ENCODE measurements at regions not wholly inside any gene's neighbourhood (a gene's known extent, or its start where the extent isn't known, plus 50 kb on each side); places are given as distances from the start of the nearest gene placed in this dataset.
"Not testable (repeated sequence)": the region's sequence is repeated elsewhere in the genome, so short reads cannot be mapped to it uniquely, and the experiment has no call there.

DNA sequence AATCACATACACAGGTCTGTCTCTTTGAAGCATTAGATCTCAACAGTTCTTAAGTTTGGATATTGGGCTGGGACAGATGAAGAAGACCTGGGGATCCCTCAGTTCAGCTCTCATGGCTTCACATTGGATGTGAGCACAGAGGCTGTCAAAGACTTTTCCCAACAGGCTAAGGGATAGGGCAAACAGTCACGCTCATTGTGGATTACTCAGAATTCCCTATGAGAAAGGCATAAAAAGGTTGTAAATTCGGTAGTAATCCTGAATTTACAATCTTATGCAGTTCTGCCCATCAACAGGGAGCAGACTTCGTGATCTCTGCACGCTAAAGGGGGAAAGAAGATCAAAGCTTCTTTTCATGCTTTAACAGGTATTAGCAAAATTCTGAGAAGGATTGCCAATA, 448.4 kb downstream of the DAD1 start:
- no peak for DNase-seq (ENCODE audit: low read depth in 2 of 3, low spot score in 2 of 3)

DNA sequence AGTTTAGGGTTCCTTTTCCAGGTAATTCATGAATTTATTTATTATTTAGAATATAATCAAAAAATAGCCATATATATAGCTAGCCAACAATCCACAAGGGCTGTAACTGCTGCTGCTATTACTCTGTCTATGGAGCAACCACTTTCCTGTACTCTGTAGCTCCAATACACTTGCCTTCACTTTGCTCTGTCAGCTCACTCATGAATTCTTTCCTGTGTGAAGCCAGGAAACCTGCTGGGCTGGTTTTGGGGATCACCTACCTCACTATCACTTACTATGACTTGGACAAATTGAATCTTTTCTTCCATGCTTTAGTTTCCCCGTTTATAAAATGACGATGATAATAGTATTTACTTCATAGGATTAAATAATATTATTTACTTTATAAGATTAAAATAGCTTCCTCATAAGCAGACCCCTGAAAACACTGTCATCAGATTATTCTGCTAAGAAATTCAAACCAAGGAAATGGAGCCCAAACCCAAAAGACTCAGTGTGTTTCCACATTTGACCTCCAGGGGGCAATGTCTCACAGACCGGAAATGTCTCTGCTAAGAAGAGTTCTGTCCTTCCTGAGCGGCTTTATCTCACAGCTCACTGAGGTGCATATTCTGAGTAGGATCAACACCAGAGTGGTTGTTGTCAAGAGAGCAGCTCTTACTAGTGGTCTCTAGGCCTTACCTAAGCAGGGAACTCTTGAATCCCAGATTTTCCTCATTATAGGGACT, 457.1 kb downstream of the DAD1 start:
- DNase-seq (ENCODE audit: low read depth in 2 of 3, low spot score in 2 of 3), result peak in 1 of 3 donors; percentile 19

DNA sequence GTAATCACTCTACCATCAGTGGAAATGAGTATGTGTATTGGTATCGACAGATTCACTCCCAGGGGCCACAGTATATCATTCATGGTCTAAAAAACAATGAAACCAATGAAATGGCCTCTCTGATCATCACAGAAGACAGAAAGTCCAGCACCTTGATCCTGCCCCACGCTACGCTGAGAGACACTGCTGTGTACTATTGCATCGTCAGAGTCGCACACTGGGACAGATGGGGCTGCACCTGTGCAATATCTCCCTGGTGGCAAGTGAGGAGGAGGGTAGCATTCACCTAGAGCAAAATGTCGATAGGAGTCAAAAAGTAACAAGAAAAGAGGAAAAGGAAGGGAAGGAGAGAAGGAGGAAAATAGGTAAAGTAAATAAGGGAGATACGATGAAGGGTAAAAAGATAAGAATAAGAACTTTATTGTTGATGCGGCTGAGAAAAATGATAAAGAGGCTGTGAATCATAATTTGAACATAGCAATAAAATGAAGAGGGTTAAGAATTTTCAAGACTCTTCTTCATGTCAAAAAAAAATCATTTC, 450.5 kb upstream of the OR4E1 start:
- no peak for DNase-seq (ENCODE audit: low read depth in 2 of 3, low spot score in 2 of 3)

DNA sequence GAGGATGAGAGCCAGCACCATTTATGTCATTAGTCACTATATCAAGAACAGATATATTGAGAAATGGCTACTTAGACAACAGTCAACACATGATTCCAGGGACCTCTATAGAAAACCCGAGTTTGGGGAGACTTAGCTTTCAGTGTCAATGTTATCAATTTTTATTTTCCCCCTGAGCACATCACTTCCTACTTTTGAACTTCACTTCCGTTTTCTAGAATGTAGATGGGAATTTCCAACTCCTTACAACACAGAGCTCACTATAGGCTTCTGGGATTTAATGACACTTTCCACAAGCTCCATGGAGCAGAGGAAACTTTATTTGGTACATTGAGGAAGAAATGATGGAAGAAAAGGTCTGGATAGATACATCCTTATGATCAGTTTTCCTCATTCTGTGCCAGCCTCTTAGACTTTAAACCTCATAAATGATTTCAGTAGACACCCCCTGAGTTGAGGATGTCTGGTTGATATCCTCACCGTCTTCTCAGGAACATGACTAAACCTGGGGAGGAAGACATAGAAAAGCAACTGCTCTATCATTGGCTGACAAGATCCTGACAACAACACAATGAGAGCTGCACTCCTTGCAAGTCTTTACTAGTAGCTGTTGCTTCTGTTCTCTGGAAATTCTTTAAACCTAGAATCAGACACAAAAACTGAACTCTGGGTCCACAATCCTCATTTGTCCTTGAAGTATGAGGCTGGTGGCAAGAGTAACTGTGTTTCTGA, 449.4 kb upstream of the OR4E1 start:
- no peak for DNase-seq (ENCODE audit: low read depth in 2 of 3, low spot score in 2 of 3)

DNA sequence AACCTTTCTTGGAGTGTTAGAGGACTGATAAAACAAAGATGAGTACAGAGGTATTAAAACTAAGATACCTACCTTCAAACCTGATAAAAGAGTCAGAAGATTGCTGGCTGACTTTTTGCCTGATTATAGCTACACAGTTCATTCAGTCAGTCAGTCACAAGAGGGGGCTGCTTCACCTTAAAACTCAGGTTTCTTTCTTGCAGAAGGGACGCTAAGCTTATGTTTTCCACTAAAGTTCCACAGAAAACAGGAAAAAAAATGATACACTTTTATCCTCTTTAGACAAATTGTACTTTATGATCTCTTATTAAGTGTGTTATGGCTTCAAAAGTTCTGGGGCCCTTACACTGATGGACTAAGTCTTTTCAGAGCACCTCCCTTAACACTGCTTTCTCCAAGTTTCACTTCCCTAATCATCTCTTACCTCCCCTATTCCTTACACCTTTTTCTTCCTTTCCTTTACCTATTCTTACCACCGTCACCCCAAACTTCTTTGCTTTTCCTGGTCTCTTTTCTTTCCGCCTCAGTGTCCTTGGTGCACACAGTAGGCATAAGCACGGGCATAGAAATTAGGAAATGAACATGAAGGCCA, 448.7 kb upstream of the OR4E1 start:
- peak in 1 of 3 donors; percentile 52 for DNase-seq (ENCODE audit: low read depth in 2 of 3, low spot score in 2 of 3)

DNA sequence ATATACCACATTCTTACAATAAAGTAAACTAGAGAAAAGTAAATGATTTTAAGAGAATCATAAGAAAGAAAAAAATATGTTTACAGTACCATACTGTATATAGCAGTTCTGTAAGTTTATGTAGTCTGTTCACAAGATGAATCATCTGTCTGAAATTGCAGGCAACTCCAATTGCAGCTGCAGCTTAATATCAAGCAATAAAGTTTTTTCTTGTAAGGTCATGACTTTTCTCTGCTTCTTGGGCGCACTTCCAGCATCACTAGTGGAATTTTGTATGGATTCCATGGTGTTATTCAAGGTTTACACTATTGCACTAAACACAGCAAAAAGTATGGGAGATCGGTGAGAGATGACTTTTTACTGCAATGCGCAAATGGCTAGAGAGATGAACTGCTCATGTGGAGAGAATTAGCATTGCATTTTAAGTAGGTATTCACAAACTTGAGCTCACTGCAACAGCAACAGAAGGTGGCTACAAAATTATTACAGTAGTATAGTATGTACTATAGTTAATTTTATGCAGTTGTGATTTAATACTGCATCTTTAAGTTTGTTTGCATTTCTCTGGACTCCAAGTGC, 445.4 kb upstream of the OR4E1 start:
- DNase-seq (ENCODE audit: low read depth in 2 of 3, low spot score in 2 of 3), result no peak

DNA sequence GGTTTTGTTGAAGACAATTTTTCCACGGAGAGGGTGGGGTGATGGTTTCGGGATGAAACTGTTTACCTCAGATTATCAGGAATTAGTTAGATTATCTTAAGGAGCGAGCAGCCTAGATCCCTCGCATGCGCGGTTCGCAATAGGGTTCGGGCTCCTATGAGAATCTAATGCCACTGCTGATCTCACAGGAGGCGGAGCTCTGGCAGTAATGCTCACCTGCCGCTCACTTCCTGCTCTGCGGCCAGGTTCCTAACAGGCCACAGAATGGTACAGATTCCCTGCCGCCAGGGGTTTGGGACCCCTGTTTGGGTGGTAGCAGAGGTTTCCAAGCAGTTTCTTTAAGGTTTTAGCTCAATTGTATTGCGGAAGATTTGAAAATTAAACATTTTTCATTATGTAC, 439.8 kb upstream of the OR4E1 start:
- DNase-seq (ENCODE audit: low read depth in 2 of 3, low spot score in 2 of 3), result no peak

DNA sequence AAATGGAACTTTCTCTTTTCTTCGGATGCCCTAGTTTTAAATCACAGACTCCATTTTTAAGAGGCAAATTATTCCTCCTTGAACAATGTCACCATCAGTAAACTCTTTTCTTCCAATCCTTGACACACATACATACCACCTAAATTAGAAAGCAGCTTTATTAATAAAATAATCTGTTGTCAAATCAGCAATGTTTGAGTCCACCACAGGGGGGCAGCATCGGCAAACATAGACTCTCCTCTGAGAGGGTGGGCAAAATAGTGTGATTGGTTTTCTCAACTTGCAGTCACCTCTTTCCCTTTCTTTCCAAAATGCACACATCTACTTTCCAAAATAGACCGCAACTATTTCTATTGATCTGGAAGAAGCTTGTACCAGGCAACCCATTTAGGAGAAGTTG, 438.4 kb upstream of the OR4E1 start:
- DNase-seq (ENCODE audit: low read depth in 2 of 3, low spot score in 2 of 3), result peak in 1 of 3 donors; percentile 74

DNA sequence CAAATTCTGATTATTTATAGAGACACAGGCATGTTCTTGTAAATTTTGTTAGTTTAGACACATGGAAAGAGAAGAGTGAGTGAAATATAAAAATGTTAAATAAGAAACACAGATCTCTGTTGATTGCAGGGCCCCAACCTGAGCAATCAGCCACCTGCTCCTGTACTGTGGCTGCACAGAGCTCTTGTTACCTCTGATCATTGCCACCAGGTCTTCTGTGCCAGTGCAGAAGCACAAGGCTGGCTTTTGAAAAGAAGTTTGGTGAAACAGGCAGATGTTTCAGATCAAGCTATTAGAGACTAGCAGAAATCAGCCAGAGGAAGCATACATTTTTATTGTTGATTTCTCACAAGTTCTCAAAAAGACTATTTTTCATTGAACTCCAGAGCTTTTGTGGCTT, 434.1 kb upstream of the OR4E1 start:
- no peak for DNase-seq (ENCODE audit: low read depth in 2 of 3, low spot score in 2 of 3)

DNA sequence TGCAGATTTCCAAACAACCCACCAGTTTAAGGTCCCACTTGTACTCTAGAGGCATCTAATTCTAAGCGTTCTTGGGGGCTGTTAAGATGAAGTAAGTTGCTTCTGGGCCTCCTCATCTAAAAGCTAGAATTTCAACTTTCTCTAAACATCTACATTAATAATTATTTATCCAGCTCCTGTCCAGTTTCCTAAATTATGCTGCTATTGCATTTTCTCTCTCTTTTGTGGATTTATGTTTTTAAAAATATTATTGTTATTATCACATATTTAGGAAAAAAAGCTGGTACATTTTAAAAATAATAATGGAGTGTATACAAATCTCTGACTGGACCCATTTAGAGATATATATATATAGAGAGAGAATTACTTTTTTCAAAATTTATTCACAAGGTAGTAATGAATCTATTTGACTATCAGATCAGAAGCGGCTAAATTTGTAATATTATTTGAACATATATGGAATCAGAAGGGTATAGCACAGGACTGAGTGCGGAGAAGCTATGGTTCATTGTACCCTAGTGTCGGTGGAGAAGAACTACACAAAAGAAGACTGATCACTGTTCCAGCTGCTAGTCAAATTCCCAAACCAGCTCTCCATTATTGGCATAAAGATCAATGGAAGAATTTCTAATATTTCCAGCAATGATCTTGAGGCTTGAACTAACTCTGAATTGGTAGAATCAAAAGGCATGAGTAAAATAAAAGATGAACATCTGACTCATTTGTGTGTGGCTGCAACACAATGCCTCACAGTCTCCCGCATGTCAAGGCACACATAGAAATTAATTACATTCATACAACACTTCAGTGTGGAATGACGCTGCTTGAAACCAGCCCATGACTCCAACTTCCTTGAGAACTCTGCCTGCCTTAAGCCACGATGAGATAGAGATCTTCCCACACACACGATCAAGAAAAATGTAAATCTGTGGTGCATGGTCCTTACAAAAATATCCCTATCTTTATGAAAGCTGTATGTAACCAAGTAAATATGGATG, 433.4 kb upstream of the OR4E1 start:
- no peak for DNase-seq (ENCODE audit: low read depth in 2 of 3, low spot score in 2 of 3)

DNA sequence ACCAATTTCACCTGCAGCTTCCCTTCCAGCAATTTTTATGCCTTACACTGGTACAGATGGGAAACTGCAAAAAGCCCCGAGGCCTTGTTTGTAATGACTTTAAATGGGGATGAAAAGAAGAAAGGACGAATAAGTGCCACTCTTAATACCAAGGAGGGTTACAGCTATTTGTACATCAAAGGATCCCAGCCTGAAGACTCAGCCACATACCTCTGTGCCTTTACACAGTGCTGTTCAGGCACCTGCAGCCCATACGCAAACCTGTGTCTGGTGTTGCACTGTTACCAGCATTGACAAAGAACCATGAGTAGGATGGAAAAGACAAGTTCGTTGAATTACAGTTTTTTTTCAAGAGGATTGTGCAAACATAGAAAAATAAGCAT, 432.0 kb upstream of the OR4E1 start:
- no peak for DNase-seq (ENCODE audit: low read depth in 2 of 3, low spot score in 2 of 3)

DNA sequence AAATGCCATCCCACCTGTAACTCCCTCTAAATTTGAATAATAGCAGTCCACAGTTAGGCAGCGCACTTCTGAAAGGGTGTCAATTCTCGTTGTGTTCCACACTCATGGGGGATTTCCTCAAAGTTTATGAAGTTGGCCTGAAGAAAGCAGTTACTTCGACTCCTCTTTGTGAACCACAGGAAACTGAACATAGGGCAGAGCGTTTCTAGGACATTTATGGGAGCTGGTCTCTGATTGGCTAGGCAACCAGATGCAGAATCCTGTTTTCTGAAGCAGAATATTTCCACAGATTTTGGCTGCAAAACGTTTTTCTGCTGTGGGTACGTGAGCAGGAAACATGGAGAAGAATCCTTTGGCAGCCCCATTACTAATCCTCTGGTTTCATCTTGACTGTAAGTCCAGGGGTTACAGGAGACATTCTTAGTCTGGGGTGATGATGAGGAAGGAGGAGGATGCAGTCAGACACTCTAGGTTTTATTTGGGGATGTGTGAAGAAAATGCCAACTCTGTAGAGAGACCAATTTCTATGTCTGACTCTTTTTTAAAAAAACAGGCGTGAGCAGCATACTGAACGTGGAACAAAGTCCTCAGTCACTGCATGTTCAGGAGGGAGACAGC, 431.5 kb upstream of the OR4E1 start:
- DNase-seq (ENCODE audit: low read depth in 2 of 3, low spot score in 2 of 3), result no peak

DNA sequence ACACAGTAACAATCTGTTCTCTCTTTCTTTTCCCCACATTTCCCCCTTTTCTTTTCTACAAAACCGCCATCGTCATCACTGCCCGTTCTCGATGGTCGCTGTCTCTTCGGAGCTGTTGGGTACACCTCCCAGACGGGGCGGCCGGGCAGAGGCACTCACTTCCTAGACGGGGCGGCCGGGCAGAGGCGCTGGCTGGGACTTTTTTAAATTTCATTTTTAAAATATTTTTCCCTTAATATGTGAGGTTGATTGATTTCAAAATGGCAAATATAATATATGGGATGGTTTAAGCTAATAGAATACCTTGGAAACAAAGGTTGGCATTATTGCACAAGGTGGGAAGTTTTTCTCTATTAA, 427.1 kb upstream of the OR4E1 start:
- not testable (repeated sequence) for DNase-seq (ENCODE audit: low read depth in 2 of 3, low spot score in 2 of 3)

DNA sequence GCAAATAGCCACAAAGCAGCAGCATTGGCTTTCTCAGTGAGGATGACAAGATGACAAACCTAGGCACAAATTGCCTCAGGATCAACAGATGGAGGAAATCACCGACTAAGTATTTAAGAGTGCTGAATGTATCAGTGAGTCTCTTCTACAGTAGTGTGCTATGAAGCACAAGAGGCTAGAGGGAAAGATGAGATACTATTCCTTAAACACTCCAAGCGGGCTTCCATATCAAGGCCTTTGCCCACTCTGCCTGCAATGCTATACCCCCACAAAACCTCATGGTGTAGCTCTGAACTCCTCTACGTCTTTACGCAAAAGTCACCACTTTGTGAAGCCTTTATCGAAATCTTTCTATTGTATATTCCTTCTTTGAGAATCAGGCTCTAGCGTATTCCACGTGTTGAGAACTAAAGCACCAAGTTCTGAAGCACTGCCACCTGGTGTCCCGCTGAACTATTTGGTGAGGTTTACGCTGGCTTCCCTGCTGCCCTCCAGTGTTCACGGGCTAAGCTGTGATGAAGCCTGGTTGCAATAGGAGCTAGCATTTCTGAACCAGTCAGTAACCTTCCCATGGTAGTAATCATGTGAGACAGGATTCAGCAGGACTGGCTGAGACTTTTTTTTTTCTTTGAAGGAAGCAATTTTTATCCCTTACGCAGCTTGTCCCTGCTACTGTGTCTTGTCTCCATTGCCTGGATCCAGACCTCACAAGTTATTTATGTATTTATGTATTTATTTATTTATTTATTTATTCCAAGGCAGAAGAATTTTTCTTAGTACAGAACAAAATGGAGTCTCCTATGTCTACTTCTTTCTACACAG, 426.5 kb upstream of the OR4E1 start:
- peak in 2 of 3 donors; percentile 87 to 93 for DNase-seq (ENCODE audit: low read depth in 2 of 3, low spot score in 2 of 3)

DNA sequence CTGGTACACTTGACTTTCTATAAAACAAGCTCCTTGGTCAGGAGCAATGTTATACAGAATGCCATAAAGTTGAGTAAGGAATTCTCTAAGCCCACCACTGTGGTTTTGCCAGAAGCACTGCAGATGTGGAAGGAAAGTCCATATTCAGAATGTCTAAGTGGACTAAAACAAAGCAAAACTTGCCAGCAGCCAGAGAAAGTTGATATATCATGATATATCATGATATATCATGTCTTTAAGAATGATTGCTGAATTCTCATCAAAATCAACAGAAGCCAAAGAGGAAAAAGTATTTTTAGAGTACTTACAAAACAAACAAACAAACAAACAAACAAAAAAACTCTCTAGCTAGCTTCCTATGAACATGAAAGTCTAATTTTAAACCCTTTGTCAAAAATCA, 424.8 kb upstream of the OR4E1 start:
- DNase-seq (ENCODE audit: low read depth in 2 of 3, low spot score in 2 of 3), result no peak

DNA sequence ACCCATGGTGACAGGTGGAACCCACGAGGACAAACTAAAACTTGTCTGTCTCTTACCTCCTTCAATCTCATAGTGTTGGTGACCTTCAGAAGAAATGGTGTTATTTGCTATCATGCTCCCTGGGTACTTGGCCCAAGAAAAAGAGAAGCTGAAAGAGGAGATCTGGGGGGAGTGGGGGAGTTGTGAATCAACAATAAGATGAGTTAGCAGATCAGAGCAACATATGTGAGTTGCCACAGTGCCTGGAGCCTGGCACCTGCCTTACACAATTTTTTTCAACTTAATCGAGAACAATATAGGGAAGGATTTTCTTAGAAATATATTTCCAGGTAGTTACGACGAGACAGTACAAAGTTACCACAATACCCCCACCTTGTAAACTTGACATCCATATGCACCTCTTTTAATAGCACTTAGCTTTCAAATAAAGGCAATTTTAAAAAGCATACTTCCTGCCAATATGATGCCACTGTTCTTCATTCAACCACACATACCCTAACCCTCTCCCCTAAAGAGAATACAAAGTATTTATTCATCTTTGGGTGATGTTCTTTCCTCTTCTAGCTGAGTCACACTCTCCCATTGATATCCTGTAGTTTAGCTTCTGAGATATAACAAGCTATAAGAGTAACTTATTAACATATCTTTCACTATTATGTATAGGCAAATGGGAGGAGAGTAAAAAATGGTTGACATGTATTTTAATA, 424.1 kb upstream of the OR4E1 start:
- peak in 1 of 3 donors; percentile 66 for DNase-seq (ENCODE audit: low read depth in 2 of 3, low spot score in 2 of 3)

DNA sequence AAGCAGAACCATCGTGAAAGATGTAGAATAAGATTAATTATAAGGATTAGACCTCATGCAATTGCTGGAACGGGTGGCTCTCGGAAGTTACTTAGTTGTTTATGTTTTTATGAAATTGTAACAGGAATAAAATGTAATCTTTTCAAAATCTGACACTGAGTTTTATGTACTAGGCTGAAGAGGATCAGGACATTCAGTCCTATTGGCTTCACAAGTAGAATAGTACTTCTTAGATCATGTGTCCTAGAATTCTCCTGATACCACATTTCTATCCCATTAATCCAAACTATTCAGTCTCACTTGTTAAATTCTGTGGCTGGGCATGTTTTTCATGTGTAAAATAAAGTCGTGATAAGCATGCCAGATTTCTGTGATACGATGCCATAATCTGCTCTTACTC, 423.5 kb upstream of the OR4E1 start:
- DNase-seq (ENCODE audit: low read depth in 2 of 3, low spot score in 2 of 3), result no peak

DNA sequence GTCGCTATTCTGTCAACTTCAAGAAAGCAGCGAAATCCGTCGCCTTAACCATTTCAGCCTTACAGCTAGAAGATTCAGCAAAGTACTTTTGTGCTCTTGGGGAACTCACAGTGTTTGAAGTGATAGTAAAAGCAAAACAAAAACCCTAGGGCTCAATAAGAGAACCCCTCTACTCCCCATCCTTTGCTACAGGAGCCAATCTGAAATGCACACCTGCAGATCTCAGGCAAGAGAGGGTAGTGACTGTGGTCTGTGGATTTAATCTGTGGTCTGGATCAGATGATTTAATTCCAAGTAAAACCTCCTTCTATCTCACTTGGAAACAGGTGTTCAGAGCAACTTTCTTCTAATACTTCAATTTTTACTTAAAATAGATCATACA, 422.9 kb upstream of the OR4E1 start:
- DNase-seq (ENCODE audit: low read depth in 2 of 3, low spot score in 2 of 3), result peak in 1 of 3 donors; percentile 66

Data from hematopoietic multipotent progenitor cell (in vitro differentiated cells).